ENCODE measurements at regions not wholly inside any gene's neighbourhood (a gene's known extent, or its start where the extent isn't known, plus 50 kb on each side); places are given as distances from the start of the nearest gene placed in this dataset.

DNA sequence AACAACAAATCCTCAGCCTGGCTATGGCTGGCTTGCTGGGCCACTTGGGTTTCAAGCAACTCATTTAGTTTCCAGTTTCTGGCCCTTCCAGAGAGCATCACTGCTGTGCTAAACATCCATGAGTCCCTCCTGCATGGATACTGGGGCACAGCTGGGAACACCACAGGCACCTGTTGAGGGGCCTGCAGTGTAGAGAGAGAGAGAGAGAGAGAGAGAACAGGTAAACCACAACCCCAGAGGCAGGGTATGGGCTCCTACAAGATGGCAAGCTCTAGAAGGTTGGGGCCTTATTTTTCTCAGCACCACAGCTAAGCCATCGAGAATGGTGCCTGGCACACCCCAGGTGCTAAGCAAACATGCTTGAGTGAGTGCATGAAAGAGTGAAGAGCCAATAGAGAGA lies 120.3 kb downstream of the RBFOX3 start:
- H3K9me3 ChIP-seq = no peaks in the 10 kb centered on the region
- WGBS (ENCODE audit: insufficient coverage, low coverage, low lambda C conversion rate, missing lambda C conversion rate) = 7% methylated on average over 1 of the region's 1 CpG
- no peak for ATAC-seq
- no peak overlapping the region for H3K27ac ChIP-seq
- no peaks in the 10 kb centered on the region for H3K27me3 ChIP-seq
- no peak for DNase-seq
- TF ChIP-seq CTCF (IDR thresholded peaks at IDR 0.05) (no peak), POLR2A (IDR thresholded peaks at IDR 0.05) (no peak)
- H3K36me3 ChIP-seq = no peaks in the 10 kb centered on the region
- no peak overlapping the region for H3K4me3 ChIP-seq
- intact Hi-C loops (cut with DNase I) = no loop called here
- no peaks in the 10 kb centered on the region for H3K4me1 ChIP-seq

GRCh38 chr17:79487149-79487548 lies 123.7 kb downstream of the RBFOX3 start:
- Histone ChIP-seq H3K4me1 (no peaks in the 10 kb centered on the region), H3K27ac (no peak overlapping the region), H3K9me3 (no peaks in the 10 kb centered on the region), H3K36me3 (no peaks in the 10 kb centered on the region), H3K4me3 (no peak overlapping the region), H3K27me3 (peaks cover 0 to 8% of the 10 kb centered on the region in 2 donors)
- intact Hi-C loops (cut with DNase I) = no loop called here
- DNase-seq (no peak), ATAC-seq (no peak)
- WGBS (ENCODE audit: insufficient coverage, low coverage, low lambda C conversion rate, missing lambda C conversion rate) = 60% methylated on average over 9 of the region's 12 CpGs
- TF ChIP-seq POLR2A (IDR thresholded peaks at IDR 0.05) = no peak
- no peak for TF ChIP-seq CTCF (IDR thresholded peaks at IDR 0.05)

DNA sequence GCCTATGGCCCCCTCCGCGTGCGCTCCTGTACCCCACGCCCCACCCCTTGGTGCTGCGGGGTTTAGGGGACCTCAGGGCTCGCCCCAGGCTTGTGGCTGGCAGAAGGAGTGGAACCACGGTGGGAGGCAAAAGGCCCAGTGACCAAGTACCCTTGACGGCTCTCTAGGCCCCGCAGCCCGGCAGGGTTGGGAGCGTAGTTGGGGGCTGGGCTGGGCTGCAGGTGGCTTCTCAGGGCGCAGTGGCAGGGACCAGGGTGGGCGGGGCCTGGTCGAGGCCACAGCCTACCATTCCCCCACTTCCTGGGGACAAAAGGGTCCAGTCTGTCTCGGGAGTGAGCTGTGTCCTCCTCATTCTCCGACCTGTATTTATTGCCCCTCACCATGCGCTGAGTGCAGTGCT lies 124.9 kb downstream of the RBFOX3 start:
- no peak overlapping the region for H3K27ac ChIP-seq
- no peaks in the 10 kb centered on the region for H3K4me1 ChIP-seq
- H3K4me3 ChIP-seq = no peak overlapping the region
- WGBS (ENCODE audit: insufficient coverage, low coverage, low lambda C conversion rate, missing lambda C conversion rate) = 14% methylated on average over 1 of the region's 17 CpGs
- no peak for DNase-seq
- H3K27me3 ChIP-seq = peaks cover 0 to 8% of the 10 kb centered on the region in 2 donors
- H3K36me3 ChIP-seq = no peaks in the 10 kb centered on the region
- H3K9me3 ChIP-seq = no peaks in the 10 kb centered on the region
- TF ChIP-seq POLR2A (IDR thresholded peaks at IDR 0.05) = no peak
- no peak for TF ChIP-seq CTCF (IDR thresholded peaks at IDR 0.05)
- intact Hi-C loops (cut with DNase I) = no loop called here
- ATAC-seq = peak in 1 of 4 donors; percentile 12

GRCh38 chr17:79485419-79485985 lies 125.3 kb downstream of the RBFOX3 start:
- ATAC-seq = no peak
- intact Hi-C loops (cut with DNase I) = no loop called here
- TF ChIP-seq POLR2A (IDR thresholded peaks at IDR 0.05) = no peak
- no peak for TF ChIP-seq CTCF (IDR thresholded peaks at IDR 0.05)
- WGBS (ENCODE audit: insufficient coverage, low coverage, low lambda C conversion rate, missing lambda C conversion rate) = 37% methylated on average over 19 of the region's 22 CpGs
- Histone ChIP-seq H3K27ac (no peak overlapping the region), H3K4me3 (no peak overlapping the region), H3K27me3 (peaks cover 0 to 8% of the 10 kb centered on the region in 2 donors), H3K9me3 (no peaks in the 10 kb centered on the region), H3K36me3 (no peaks in the 10 kb centered on the region), H3K4me1 (no peaks in the 10 kb centered on the region)
- no peak for DNase-seq
